ENCODE measurements at regions not wholly inside any gene's neighbourhood (a gene's known extent, or its start where the extent isn't known, plus 50 kb on each side); places are given as distances from the start of the nearest gene placed in this dataset.
A peak's percentile ranks its signal among the peaks of the same experiment; 100 is the strongest.

GRCh38 chr11:127369356-127369755 lies 368.8 kb upstream of the KIRREL3 start:
- no peak for DNase-seq

DNA sequence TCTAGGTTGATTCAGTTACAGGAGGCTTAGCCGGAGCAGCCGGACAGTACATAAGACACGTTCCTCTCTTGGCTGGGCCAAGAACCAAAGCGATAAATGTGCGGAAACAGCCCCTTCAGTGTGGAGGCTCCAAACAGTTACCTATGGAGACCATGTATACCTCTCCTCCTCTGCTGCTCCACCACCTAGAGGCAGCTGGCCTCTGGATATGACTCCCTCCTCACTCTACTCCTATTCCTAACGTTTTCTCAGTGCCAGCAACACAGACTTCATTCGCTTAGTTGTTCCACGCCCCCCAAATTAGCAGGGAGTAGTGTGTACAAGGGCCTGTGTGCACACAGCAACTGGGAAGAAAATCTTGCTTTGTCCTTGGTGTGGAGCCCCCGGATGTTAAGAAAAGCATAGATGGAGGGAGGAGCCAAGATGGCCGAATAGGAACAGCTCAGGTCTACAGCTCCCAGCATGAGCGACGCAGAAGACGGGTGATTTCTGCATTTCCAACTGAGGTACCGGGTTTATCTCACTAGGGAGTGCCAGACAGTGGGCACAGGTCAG lies 362.3 kb upstream of the KIRREL3 start:
- no peak for DNase-seq

- DNase-seq: no peak
Measured at GRCh38 chr11:127358160-127358559, 357.6 kb upstream of the KIRREL3 start.

GRCh38 chr11:127350476-127350875 lies 349.9 kb upstream of the KIRREL3 start:
- DNase-seq: no peak

GRCh38 chr11:127345819-127346459 lies 345.4 kb upstream of the KIRREL3 start:
- DNase-seq: peak; percentile 2

GRCh38 chr11:127340438-127340837 lies 339.9 kb upstream of the KIRREL3 start:
- no peak for DNase-seq

- no peak for DNase-seq
Measured at GRCh38 chr11:127339376-127339775, 338.8 kb upstream of the KIRREL3 start.

DNA sequence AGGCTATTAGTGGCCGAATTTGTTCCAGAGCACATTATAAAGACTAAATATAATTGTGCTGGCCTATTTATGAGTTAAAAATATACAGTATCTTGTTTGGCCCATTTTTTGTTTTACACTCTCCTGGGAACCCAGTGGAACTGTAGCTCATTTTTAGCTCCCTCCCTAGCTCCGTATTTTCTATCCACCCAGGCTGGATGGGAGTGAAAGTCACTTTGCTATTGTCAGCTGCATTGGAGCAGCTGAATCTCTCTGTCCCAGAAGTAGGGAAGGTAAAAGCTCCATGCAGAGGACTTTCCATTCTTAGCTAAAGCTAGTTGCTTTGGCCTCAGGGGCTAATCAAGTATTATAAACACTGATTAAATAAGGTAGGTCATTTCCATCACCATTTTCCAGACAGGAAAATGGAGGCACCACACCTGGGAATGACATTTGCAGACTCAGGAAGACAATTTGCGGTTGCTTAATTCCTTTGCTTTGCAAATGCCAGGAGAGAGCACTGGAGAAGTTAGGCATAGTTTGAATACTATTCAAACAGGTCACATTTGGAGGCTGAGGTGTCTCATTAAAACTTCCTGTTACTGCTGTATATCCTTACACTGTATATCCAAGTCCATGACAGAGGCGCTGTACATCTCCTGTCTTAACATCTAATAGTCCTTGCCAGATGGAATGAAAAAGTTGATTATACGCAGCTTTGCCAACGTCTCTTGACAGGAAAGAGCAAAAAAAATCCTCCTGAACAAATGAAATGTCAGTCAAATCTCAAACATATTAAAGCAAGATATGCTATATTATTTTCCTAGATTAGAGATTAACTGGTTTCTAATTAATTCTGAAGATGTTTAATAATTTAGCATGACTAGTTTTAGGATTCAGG lies 338.1 kb upstream of the KIRREL3 start:
- DNase-seq: no peak

DNA sequence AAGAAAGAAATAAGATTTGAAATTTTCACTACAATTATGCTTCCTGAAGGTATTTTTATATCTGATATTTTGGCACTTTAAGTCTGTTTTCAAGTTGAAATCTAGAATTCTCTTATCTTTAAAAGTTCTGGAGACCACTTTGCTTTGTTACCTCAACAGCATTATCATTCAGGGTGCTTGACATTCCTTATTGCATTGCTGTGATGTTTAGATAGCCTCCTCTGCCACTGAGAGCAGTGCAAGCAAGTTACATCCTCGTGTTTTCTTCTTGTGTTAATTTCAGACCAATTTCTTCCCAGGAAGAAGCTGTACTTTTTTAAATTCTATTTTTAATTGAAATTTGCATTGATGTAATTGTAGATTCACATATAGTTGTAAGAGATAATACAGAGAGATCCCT lies 333.9 kb upstream of the KIRREL3 start:
- DNase-seq: no peak

- no peak for DNase-seq
Measured at GRCh38 chr11:127332896-127333295, 332.3 kb upstream of the KIRREL3 start.

DNA sequence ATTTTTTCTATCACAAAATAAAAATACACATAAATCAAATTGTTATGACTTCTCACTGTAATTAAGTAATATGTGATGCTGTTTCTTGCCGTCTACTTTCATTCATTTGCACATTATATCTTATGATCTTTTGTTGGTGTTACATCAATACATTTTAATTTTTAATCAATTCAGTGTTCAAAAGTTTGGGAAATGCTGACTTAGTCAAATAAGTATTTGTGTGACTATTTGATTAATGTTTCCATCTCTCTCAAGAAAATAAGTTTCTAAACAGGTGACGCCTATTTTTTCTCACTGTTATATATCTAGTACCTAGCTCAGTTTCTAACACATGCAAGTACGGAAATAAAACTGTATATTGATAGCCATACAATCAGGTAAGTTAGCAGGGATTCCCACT lies 329.5 kb upstream of the KIRREL3 start:
- no peak for DNase-seq

DNA sequence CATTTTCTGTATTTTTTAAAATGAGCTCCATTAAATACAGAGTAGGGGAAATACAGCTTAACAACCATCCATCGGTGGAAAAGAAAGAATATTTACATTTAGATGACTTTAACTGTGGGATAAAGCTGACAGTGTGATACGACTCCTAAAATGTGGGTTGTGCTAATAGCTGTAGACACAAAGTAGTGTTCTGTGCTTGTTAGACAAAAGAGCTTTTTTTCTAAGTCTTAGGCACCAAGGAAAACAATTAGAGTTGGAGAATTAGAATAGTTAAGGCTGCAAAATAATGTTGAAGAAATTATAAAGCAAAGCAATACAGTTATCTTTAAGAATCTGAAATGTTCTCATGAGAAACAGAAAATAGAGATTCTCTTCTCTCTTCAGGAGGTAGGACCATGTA lies 307.7 kb upstream of the KIRREL3 start:
- no peak for DNase-seq

DNA sequence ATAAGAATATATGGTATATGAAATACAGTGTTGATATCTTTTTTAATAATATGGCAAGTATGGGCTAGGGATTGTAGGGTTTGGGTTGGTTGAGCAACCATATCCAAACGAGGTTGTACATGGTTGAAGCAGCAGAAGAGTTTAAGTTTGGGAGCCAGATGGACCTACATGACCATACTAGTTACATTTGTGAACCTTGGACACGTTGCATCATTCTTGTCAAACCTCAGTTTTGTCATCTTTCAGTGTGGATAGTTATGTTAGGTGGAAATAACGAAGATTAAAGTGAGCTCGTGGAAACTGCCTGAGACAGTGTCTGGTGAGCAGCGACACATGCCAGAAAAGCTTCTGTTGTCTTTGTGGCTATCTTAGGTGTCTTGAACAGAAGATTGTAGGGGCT lies 307.1 kb upstream of the KIRREL3 start:
- DNase-seq: no peak

- DNase-seq: no peak
Measured at GRCh38 chr11:127304634-127305033, 304.1 kb upstream of the KIRREL3 start.

- no peak for DNase-seq
Measured at GRCh38 chr11:127288926-127289325, 288.4 kb upstream of the KIRREL3 start.

DNA sequence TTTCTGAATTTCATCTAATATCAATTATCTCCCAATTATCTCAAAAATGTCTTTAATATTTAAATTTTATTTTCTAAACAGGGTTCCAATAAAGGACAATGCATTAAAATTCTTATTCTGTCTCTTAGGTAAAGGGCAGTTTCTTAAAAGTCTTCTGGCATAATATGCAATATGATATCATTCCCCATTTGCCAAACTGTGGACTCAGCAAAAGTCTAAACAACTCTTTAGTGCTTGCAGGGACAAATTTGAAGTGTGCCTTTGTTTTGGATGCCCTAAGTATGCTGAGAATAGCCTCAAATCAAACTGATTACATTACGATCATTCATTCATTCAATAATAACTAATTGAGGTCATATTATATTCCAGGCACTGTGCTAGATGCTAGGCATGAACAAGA lies 281.0 kb upstream of the KIRREL3 start:
- no peak for DNase-seq

DNA sequence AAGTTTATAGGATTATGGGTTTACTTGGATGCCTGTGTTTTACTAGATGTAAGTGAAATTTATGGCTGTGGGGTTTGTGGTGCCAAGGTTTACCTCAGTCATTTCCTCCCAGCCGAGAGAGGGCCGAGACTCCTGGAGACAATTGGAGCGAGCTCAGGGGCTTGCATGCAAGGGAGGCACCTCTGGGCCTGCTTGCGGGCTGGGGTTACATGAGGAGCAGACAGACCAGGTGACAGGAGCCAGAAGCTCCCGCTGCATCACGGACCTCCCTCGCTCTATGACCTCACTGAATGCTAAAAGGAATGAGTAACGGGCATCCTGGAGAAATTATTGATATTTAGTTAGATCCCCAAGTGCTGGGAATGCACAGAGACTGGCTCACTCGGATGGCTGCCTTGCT lies 275.2 kb upstream of the KIRREL3 start:
- DNase-seq: no peak

DNA sequence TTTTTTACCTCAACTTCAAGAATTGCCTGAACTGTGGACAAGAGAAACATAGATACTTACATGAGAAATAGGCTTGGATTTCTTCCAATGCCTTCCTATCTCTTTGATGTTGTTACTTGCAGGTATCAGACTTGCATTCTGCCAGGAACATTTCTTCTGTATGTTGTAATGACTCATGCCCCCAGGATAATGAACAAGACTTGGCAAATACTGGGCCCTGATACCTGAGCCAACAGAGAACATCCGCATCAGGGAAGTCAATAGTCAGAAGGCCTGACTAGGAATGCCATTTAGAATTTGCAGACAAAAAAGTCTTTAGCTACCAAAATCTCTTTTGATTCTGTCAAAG lies 273.7 kb upstream of the KIRREL3 start:
- DNase-seq: no peak

- no peak for DNase-seq
Measured at GRCh38 chr11:127273593-127274327, 273.2 kb upstream of the KIRREL3 start.

DNA sequence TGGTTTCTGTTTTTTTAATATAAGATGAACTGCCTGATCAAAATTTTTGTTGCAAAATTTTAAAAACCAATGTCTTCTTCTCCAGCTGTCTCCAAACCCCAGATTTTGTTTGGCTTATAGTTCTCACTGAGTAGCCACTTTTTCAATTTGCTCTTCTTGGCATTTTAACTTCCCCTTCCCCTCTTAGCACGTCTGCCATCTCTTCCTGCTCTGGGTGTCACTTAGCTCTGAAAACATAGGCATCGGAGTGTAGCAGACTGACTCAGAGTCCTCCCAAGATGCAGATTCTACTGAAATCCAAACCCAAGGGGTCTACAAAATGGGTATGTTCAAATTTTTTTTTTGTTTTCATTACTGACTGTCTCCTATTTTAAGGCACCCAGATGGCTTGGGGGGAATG lies 270.3 kb upstream of the KIRREL3 start:
- DNase-seq: no peak

GRCh38 chr11:127269911-127270310 lies 269.3 kb upstream of the KIRREL3 start:
- DNase-seq: no peak

DNA sequence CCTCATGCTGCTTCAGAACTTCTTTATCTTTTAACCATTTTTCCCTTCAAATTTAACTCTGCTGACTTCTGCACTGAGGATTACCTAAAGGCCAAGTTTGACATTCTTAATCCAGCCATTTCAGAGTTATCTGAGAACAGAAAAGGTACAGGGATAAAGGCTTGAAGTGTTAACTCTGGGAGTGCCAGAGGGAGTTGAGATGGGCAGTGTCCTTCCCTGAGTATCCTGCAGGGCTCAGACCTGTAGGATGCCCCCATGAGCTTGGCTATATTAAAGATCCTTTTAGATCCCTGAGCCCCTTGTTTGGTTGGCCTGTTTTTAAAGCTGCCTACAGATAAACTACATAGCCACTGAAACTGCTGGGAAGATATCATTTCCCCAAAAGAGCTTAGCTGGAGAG lies 268.4 kb upstream of the KIRREL3 start:
- DNase-seq: no peak

DNA sequence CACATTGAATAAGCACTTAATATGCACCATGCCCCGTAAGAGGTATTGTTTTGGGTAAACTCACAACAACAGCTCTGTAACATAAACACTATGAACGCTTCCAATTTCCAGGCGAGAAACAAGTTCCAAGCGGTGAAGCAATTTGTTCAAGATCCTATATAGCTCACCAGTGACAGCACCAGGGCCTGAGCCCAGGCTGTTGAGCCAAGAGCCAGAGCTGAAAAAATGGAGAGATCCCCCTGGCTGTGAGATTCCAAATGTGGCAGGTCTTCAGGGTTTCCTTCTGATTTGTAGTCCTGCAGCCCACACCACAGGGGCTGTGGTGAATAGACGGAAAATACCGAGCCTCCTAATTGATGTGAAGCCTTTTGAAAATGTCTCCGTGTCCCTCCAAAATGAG lies 268.0 kb upstream of the KIRREL3 start:
- DNase-seq: no peak

GRCh38 chr11:127259102-127259501 lies 258.5 kb upstream of the KIRREL3 start:
- no peak for DNase-seq
